HG03354 (cell line): ENCODE measurements at regions not wholly inside any gene's neighbourhood (a gene's known extent, or its start where the extent isn't known, plus 50 kb on each side); places are given as distances from the start of the nearest gene placed in this dataset.
"Not testable (repeated sequence)": the region's sequence is repeated elsewhere in the genome, so short reads cannot be mapped to it uniquely, and the experiment has no call there.

Experiments used
- ATAC-seq: cut with Tn5 transposase; IDR thresholded peaks from one replicate; pipeline ENCODE4 v1.9.1; 2021; ENCODE audit warnings: mild to moderate bottlenecking; ENCODE audit not compliant: unreplicated experiment, poor library complexity, severe bottlenecking

GRCh38 chr7:114086914-114087652 lies 168.3 kb upstream of the PPP1R3A start:
- ATAC-seq: no peak

DNA sequence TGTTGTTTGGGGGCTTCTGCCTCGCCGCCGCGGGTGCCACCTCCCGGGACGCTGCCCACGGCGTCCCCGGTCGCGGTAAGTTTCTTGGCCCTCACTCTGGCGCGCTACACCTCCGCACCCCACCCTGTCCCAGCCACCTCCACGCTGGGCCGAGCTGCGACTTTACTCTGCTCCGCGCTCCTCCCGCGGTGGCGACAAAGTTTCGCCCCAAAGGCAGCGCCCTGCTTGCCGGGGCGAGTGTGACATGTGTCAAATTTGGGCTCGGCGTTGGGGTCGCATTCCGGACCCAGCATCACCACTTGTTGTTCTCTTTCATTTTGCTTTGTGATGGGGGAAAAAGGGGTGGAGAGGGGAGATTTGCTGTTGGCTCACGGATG lies 167.7 kb upstream of the PPP1R3A start:
- no peak for ATAC-seq

- peak; percentile 39 for ATAC-seq
These were observed 167.0 kb upstream of the PPP1R3A start for GRCh38 chr7:114085592-114086501.

DNA sequence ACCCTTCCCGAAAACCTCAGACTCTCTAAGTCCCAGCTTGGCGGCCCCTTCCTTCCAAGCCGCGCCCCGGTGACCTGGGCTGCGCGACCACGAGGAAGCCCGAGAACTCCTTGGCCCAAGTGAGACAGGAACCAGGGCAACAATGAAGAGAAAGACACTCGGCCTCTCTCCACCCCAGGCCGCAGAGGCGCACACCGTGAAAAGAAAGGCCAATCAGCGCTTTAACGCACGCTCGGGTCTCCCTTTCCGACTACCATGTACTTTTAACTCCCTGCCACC lies 166.4 kb upstream of the PPP1R3A start:
- ATAC-seq: peak; percentile 20

GRCh38 chr7:114084472-114085312 lies 165.9 kb upstream of the PPP1R3A start:
- ATAC-seq: peak; percentile 17

DNA sequence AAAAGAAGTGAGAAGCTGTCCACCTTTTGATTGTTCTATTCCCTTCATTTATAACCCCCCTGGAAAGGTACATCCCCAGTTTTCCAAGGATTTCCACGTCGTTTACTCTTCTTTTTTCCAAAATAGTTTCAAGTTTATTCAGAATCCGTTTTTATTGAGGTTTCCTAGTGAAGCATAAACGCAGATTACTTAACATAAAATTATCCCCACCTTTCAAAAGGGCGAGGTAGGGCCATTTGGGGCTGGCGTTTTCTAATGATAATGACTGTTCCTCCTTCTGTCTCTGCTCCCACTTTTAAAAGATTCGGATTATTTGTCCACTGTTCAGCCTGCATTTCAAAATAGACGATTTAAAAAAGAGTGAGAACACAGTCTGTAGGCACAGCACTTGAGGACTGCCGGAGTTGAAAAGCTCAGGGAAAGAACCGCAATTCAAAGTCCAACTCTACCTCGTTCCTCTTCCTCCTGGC lies 165.2 kb upstream of the PPP1R3A start:
- peak; percentile 2 for ATAC-seq

GRCh38 chr7:114083166-114084001 lies 164.6 kb upstream of the PPP1R3A start:
- no peak for ATAC-seq

- no peak for ATAC-seq
These were observed 163.9 kb upstream of the PPP1R3A start for GRCh38 chr7:114082642-114083165.

DNA sequence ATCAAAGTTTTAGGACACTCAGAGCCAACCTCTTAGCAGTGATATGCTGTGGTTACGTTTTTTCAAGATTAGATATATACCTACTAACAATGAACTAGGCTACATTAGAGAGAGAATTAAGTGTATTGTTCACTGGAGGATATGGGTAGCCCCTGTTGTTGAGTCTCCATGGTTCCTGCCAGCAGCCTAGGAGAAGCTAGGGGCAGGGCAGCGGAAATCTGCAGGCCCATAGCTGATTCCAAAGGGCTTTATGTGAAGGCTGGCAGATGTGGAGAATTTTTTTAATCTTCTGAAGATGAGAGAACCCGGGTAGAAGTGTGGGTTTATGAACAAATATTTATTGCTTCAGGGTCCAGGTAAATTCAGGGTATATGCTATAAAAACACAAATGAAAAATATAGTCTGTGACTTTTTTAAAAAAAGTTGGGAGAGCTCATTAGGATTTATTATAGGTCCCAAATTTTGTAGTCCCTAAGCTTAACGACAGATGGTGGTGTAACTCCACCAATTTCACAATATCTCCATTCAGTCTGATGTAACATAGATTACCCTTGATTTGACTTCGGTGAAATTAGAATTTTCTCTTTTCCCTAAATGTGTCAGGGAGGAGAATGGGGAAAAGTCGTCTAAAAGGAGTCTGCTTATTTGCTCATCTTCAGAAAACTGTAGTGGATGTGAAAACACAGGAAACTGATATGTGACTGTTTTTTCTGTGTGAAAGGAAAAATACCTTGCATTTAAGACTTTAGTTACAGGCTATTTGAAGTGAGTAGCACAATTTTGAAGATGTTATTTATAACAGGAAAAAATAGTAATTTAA lies 163.0 kb upstream of the PPP1R3A start:
- no peak for ATAC-seq

- not testable (repeated sequence) for ATAC-seq
These were observed 158.3 kb upstream of the PPP1R3A start for GRCh38 chr7:114077158-114077524.

- ATAC-seq: not testable (repeated sequence)
These were observed 157.8 kb upstream of the PPP1R3A start for GRCh38 chr7:114076392-114077157.

DNA sequence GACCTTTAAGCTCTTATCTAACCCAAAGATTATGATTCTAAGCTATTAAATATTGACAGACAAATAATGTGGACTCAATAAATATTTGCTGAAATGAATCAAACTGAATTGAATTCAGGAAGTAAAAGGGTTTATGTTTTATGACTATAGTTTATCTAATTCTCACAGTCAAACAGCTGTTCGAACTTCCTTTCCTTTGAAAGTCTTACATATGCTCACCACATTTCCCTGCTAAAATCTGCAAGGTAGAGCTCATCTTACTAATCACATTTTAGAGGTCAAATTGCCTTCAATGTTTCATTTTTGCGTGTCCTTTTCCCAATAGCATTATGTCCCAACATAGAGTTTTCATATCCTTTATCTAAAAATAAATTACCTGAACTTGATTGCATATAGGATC lies 154.9 kb upstream of the PPP1R3A start:
- no peak for ATAC-seq

DNA sequence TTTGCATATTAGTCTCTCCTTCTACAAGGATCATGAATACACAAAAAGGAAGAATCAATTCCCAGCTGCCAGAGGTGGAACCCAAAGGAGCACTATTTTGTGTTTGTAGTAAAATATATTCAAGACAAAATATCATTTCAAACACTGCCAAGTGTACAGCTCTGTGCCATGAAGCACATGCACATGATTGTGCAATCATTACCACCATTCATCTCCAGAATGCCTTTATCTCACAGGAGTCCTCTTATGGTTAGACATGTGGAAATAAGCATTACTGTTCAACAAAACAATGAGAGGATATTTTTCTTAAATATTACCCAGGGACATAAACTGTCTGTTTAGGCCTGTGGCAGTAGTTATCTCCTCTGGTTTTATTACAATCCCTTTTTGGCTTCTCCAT lies 151.4 kb upstream of the PPP1R3A start:
- ATAC-seq: no peak

DNA sequence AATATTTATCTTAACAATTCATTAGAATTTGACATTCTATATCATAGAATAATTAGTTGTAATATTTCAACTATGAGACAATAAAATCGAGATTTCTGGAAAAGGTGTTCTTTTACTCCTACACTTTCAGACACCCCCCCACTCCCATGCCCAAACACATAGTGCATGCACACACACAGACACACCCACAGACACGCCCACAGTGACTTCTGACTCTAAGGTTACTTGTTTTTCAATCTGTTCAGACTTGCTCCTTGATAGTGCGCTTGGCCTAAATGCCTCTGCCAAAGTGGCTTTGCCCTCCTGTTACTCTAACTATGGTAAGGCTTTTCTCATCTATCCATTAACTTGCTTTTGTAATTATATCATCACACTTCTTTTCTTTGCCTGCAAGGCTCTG lies 144.0 kb upstream of the PPP1R3A start:
- no peak for ATAC-seq

DNA sequence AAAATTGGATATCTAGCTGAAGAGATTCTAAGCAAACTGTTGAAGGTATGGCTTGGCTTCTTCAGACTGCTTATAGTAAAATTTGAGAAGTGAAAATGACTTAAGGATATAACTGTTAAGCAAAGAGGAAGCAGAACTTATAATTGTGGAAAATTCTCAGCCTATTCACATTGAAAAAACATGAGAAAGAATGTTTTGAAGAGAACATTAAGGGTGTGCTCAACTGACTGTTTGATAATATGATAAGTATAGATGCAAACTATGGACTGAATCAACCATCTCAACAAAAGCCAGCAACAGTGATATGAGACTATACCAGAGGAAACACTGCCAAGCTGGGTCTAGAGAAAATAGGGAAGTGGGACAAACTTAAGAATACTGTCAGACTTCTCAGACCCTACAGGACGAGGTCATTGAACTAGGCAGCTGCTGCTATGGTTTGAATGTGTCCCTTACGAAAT lies 133.1 kb upstream of the PPP1R3A start:
- peak; percentile 79 for ATAC-seq

- no peak for ATAC-seq
These were observed 131.8 kb upstream of the PPP1R3A start for GRCh38 chr7:114050571-114050970.

GRCh38 chr7:114048386-114049235 lies 129.8 kb upstream of the PPP1R3A start:
- ATAC-seq: no peak
